Coronary artery (tissue), 2 donors: ENCODE measurements at regions not wholly inside any gene's neighbourhood (a gene's known extent, or its start where the extent isn't known, plus 50 kb on each side); places are given as distances from the start of the nearest gene placed in this dataset.

Source experiments
- DNase-seq: peaks from one replicate; pipeline ENCODE4 v3.0.0-alpha.2; 2017; ENCODE audit warnings: low spot score
- H3K27ac ChIP-seq, 2 donors: fragments of 200-600 bp; sonication (generic); one replicate each; pipeline ENCODE4 v1.5.1; 2016 to 2019
- H3K4me3 ChIP-seq: fragments of 200-600 bp; sonication (generic); 2 replicates; pipeline ENCODE4 v1.5.1; 2016; ENCODE audit warnings: mild to moderate bottlenecking, moderate library complexity
- CTCF ChIP-seq: fragments of 200-600 bp; sonication (generic); IDR thresholded peaks from one replicate; pipeline ENCODE4 v1.5.1; 2019; ENCODE audit warnings: antibody characterized with exemption

- no peak for DNase-seq
- no peak for TF ChIP-seq CTCF
- no peak overlapping the region for H3K4me3 ChIP-seq
- H3K27ac ChIP-seq: no peak overlapping the region
These were observed 753.2 kb downstream of the TLR4 start for GRCh38 chr9:118457171-118458000.

- no peak for TF ChIP-seq CTCF
- no peak overlapping the region for H3K27ac ChIP-seq
- H3K4me3 ChIP-seq: no peak overlapping the region
- no peak for DNase-seq
These were observed 755.7 kb downstream of the TLR4 start for GRCh38 chr9:118459913-118460312.

GRCh38 chr9:118463419-118463818 lies 759.2 kb downstream of the TLR4 start:
- no peak for TF ChIP-seq CTCF
- Histone ChIP-seq H3K27ac (no peak overlapping the region), H3K4me3 (no peak overlapping the region)
- no peak for DNase-seq

GRCh38 chr9:118473521-118473920 lies 769.3 kb downstream of the TLR4 start:
- Histone ChIP-seq H3K27ac (no peak overlapping the region), H3K4me3 (no peak overlapping the region)
- TF ChIP-seq CTCF: no peak
- no peak for DNase-seq

- no peak overlapping the region for H3K27ac ChIP-seq
- H3K4me3 ChIP-seq: no peak overlapping the region
- TF ChIP-seq CTCF: no peak
- DNase-seq: no peak
These were observed 774.5 kb downstream of the TLR4 start for GRCh38 chr9:118478752-118479151.

- no peak for TF ChIP-seq CTCF
- no peak overlapping the region for H3K27ac ChIP-seq
- no peak overlapping the region for H3K4me3 ChIP-seq
- no peak for DNase-seq
These were observed 778.1 kb downstream of the TLR4 start for GRCh38 chr9:118482306-118482705.

- no peak for TF ChIP-seq CTCF
- no peak for DNase-seq
- Histone ChIP-seq H3K4me3 (no peak overlapping the region), H3K27ac (no peak overlapping the region)
These were observed 779.5 kb downstream of the TLR4 start for GRCh38 chr9:118483677-118484076.
